ENCODE measurements at regions not wholly inside any gene's neighbourhood (a gene's known extent, or its start where the extent isn't known, plus 50 kb on each side); places are given as distances from the start of the nearest gene placed in this dataset.

DNA sequence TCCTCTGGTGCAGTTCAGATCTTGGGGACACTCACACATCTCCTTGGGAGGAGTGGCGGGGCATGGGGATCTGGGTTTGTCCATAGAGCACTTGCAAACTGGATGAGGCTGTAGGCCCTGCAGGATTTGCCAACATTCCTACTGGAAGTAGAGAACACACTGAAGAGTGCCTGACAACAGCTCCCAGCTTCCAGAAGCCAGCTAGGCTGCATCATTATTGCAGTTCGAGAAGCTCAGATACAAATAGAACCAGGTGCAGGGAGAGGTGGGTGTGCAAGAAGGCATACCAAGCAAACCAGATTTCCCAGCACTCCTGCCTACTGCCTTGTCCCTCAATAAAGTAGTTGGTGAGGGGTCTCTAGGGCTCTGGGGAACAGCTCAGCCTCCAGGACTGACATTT is 52.5 kb downstream of the RHOB start:
- TF ChIP-seq NR1H2 (CRISPR knock-in tag; IDR thresholded peaks at IDR 0.05) (no peak), ZNF280A (IDR thresholded peaks at IDR 0.05; ENCODE audit: low read depth, partially characterized antibody) (no peak), ESRRA (IDR thresholded peaks at IDR 0.05; ENCODE audit: borderline replicate concordance, low read depth) (no peak), CEBPB (tag; IDR thresholded peaks at IDR 0.05) (no peak), ZNF41 (CRISPR knock-in tag; conservative IDR thresholded peaks at IDR 0.05) (no peak)
- TF ChIP-seq, protein P1, sequence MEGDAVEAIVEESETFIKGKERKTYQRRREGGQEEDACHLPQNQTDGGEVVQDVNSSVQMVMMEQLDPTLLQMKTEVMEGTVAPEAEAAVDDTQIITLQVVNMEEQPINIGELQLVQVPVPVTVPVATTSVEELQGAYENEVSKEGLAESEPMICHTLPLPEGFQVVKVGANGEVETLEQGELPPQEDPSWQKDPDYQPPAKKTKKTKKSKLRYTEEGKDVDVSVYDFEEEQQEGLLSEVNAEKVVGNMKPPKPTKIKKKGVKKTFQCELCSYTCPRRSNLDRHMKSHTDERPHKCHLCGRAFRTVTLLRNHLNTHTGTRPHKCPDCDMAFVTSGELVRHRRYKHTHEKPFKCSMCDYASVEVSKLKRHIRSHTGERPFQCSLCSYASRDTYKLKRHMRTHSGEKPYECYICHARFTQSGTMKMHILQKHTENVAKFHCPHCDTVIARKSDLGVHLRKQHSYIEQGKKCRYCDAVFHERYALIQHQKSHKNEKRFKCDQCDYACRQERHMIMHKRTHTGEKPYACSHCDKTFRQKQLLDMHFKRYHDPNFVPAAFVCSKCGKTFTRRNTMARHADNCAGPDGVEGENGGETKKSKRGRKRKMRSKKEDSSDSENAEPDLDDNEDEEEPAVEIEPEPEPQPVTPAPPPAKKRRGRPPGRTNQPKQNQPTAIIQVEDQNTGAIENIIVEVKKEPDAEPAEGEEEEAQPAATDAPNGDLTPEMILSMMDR (IDR thresholded peaks at IDR 0.05 in 2 of 3, conservative IDR thresholded peaks at IDR 0.05 in 1 of 3; ENCODE audit: insufficient read depth in 2 of 3, low read depth in 1 of 3, low read length in 3 of 3) = no peak
